ENCODE measurements at regions not wholly inside any gene's neighbourhood (a gene's known extent, or its start where the extent isn't known, plus 50 kb on each side); places are given as distances from the start of the nearest gene placed in this dataset.

- no peak for TF ChIP-seq CTCF (IDR thresholded peaks at IDR 0.05; ENCODE audit: low read depth, low read length)
- H3K27ac ChIP-seq, result no peak overlapping the region
These were observed 112.2 kb upstream of the NABP1 start for GRCh38 chr2:191565647-191566198.

GRCh38 chr2:191566344-191566743 is 111.6 kb upstream of the NABP1 start:
- H3K36me3 ChIP-seq, result no peaks in the 10 kb centered on the region
- no peaks in the 10 kb centered on the region for H3K27me3 ChIP-seq (ENCODE audit: insufficient read depth, low read depth, severe bottlenecking)
- no peaks in the 10 kb centered on the region for H3K9me3 ChIP-seq (ENCODE audit: severe bottlenecking)
- DNase-seq, result peak; percentile 80
- no peak overlapping the region for H3K27ac ChIP-seq
- no peak overlapping the region for H3K4me3 ChIP-seq (ENCODE audit: low read depth, low read length)
- TF ChIP-seq CTCF (IDR thresholded peaks at IDR 0.05; ENCODE audit: low read depth, low read length), result peak; percentile 81

More at GRCh38 chr2:191565647-191566198, 112.2 kb upstream of the NABP1 start:
- DNase-seq, result no peak
- Histone ChIP-seq H3K27me3 (ENCODE audit: insufficient read depth, low read depth, severe bottlenecking) (no peaks in the 10 kb centered on the region), H3K4me3 (ENCODE audit: low read depth, low read length) (no peak overlapping the region), H3K36me3 (no peaks in the 10 kb centered on the region), H3K9me3 (ENCODE audit: severe bottlenecking) (no peaks in the 10 kb centered on the region)

GRCh38 chr2:191567206-191567605 is 110.7 kb upstream of the NABP1 start:
- no peaks in the 10 kb centered on the region for H3K9me3 ChIP-seq (ENCODE audit: severe bottlenecking)
- H3K27ac ChIP-seq, result no peak overlapping the region
- no peaks in the 10 kb centered on the region for H3K36me3 ChIP-seq
- TF ChIP-seq CTCF (IDR thresholded peaks at IDR 0.05; ENCODE audit: low read depth, low read length), result no peak
- H3K4me3 ChIP-seq (ENCODE audit: low read depth, low read length), result no peak overlapping the region
- H3K27me3 ChIP-seq (ENCODE audit: insufficient read depth, low read depth, severe bottlenecking), result no peaks in the 10 kb centered on the region
- no peak for DNase-seq

- no peak for DNase-seq
- Histone ChIP-seq H3K9me3 (ENCODE audit: severe bottlenecking) (no peaks in the 10 kb centered on the region), H3K27ac (no peak overlapping the region), H3K27me3 (ENCODE audit: insufficient read depth, low read depth, severe bottlenecking) (no peaks in the 10 kb centered on the region), H3K36me3 (no peaks in the 10 kb centered on the region), H3K4me3 (ENCODE audit: low read depth, low read length) (no peak overlapping the region)
- 0 out of 2 replicates have a peak, but pooled peaks have one; percentile 10 for TF ChIP-seq CTCF (IDR thresholded peaks at IDR 0.05; ENCODE audit: low read depth, low read length)
These were observed 108.9 kb upstream of the NABP1 start for GRCh38 chr2:191569025-191569424.

- DNase-seq, result no peak
- Histone ChIP-seq H3K4me3 (ENCODE audit: low read depth, low read length) (no peak overlapping the region), H3K9me3 (ENCODE audit: severe bottlenecking) (no peaks in the 10 kb centered on the region), H3K36me3 (no peaks in the 10 kb centered on the region), H3K27ac (no peak overlapping the region), H3K27me3 (ENCODE audit: insufficient read depth, low read depth, severe bottlenecking) (no peaks in the 10 kb centered on the region)
- TF ChIP-seq CTCF (IDR thresholded peaks at IDR 0.05; ENCODE audit: low read depth, low read length), result no peak
These were observed 106.7 kb upstream of the NABP1 start for GRCh38 chr2:191571163-191571769.

- TF ChIP-seq CTCF (IDR thresholded peaks at IDR 0.05; ENCODE audit: low read depth, low read length), result no peak
- Histone ChIP-seq H3K9me3 (ENCODE audit: severe bottlenecking) (no peaks in the 10 kb centered on the region), H3K27ac (no peak overlapping the region), H3K27me3 (ENCODE audit: insufficient read depth, low read depth, severe bottlenecking) (no peaks in the 10 kb centered on the region), H3K4me3 (ENCODE audit: low read depth, low read length) (no peak overlapping the region), H3K36me3 (no peaks in the 10 kb centered on the region)
- no peak for DNase-seq
These were observed 105.6 kb upstream of the NABP1 start for GRCh38 chr2:191572319-191572718.

Data from WERI-Rb-1 (cell line).